ENCODE measurements at regions not wholly inside any gene's neighbourhood (a gene's known extent, or its start where the extent isn't known, plus 50 kb on each side); places are given as distances from the start of the nearest gene placed in this dataset.
A peak's percentile ranks its signal among the peaks of the same experiment; 100 is the strongest.

- DNase-seq (ENCODE audit: low read depth, low spot score): no peak
- no peaks in the 10 kb centered on the region for H3K36me3 Mint-ChIP-seq (ENCODE audit: low read depth)
- H3K4me3 Mint-ChIP-seq: no peak overlapping the region
- H3K9me3 Mint-ChIP-seq: no peaks in the 10 kb centered on the region
- H3K4me1 Mint-ChIP-seq: no peaks in the 10 kb centered on the region
- TF ChIP-seq CTCF (conservative IDR thresholded peaks at IDR 0.05): no peak
- no peak overlapping the region for H3K27ac Mint-ChIP-seq (ENCODE audit: unreplicated experiment)
- H3K27me3 Mint-ChIP-seq (ENCODE audit: low read depth): no peaks in the 10 kb centered on the region
Observed at GRCh38 chr20:12870588-12870987, 138.2 kb upstream of the SPTLC3 start.

GRCh38 chr20:12874933-12875332, 133.8 kb upstream of the SPTLC3 start:
- no peak for TF ChIP-seq CTCF (conservative IDR thresholded peaks at IDR 0.05)
- DNase-seq (ENCODE audit: low read depth, low spot score): no peak
- H3K9me3 Mint-ChIP-seq: no peaks in the 10 kb centered on the region
- no peaks in the 10 kb centered on the region for H3K4me1 Mint-ChIP-seq
- no peaks in the 10 kb centered on the region for H3K36me3 Mint-ChIP-seq (ENCODE audit: low read depth)
- H3K27me3 Mint-ChIP-seq (ENCODE audit: low read depth): no peaks in the 10 kb centered on the region
- H3K4me3 Mint-ChIP-seq: no peak overlapping the region
- H3K27ac Mint-ChIP-seq (ENCODE audit: unreplicated experiment): no peak overlapping the region

- H3K4me1 Mint-ChIP-seq: no peaks in the 10 kb centered on the region
- no peak for DNase-seq (ENCODE audit: low read depth, low spot score)
- no peak overlapping the region for H3K27ac Mint-ChIP-seq (ENCODE audit: unreplicated experiment)
- H3K9me3 Mint-ChIP-seq: no peaks in the 10 kb centered on the region
- no peaks in the 10 kb centered on the region for H3K36me3 Mint-ChIP-seq (ENCODE audit: low read depth)
- peaks cover 2% of the 10 kb centered on the region for H3K27me3 Mint-ChIP-seq (ENCODE audit: low read depth)
- no peak for TF ChIP-seq CTCF (conservative IDR thresholded peaks at IDR 0.05)
- no peak overlapping the region for H3K4me3 Mint-ChIP-seq
Observed at GRCh38 chr20:12875510-12875909, 133.3 kb upstream of the SPTLC3 start.

- no peaks in the 10 kb centered on the region for H3K4me1 Mint-ChIP-seq
- TF ChIP-seq CTCF (conservative IDR thresholded peaks at IDR 0.05): no peak
Observed at GRCh38 chr20:12882832-12883506, 125.8 kb upstream of the SPTLC3 start.

GRCh38 chr20:12883507-12883885, 125.3 kb upstream of the SPTLC3 start:
- H3K27me3 Mint-ChIP-seq (ENCODE audit: low read depth): peaks cover 20% of the 10 kb centered on the region
- DNase-seq (ENCODE audit: low read depth, low spot score): no peak
- no peak overlapping the region for H3K27ac Mint-ChIP-seq (ENCODE audit: unreplicated experiment)
- H3K4me1 Mint-ChIP-seq: no peaks in the 10 kb centered on the region
- H3K9me3 Mint-ChIP-seq: no peaks in the 10 kb centered on the region
- no peaks in the 10 kb centered on the region for H3K36me3 Mint-ChIP-seq (ENCODE audit: low read depth)
- no peak overlapping the region for H3K4me3 Mint-ChIP-seq
- no peak for TF ChIP-seq CTCF (conservative IDR thresholded peaks at IDR 0.05)

More at GRCh38 chr20:12882832-12883506, 125.8 kb upstream of the SPTLC3 start:
- H3K4me3 Mint-ChIP-seq: no peak overlapping the region
- no peaks in the 10 kb centered on the region for H3K36me3 Mint-ChIP-seq (ENCODE audit: low read depth)
- no peaks in the 10 kb centered on the region for H3K9me3 Mint-ChIP-seq
- peak overlapping the region; percentile 32 for H3K27ac Mint-ChIP-seq (ENCODE audit: unreplicated experiment)
- DNase-seq (ENCODE audit: low read depth, low spot score): no peak
- peaks cover 20% of the 10 kb centered on the region for H3K27me3 Mint-ChIP-seq (ENCODE audit: low read depth)

Data from neural crest cell (in vitro differentiated cells).